Stimulated activated naive CD8-positive, alpha-beta T cell treated with anti-CD3 and anti-CD28 coated beads, Interleukin-15, Interleukin-2, amounts not matched to agents 100 U/mL and 50 U/mL, for 24 hours (primary cell): ENCODE measurements at regions not wholly inside any gene's neighbourhood (a gene's known extent, or its start where the extent isn't known, plus 50 kb on each side); places are given as distances from the start of the nearest gene placed in this dataset.
A peak's percentile ranks its signal among the peaks of the same experiment; 100 is the strongest.
"Not testable (repeated sequence)": the region's sequence is repeated elsewhere in the genome, so short reads cannot be mapped to it uniquely, and the experiment has no call there.

Experiments used
- ATAC-seq: fragments of 150-1000 bp; cut with Tn5 transposase; one replicate; pipeline ENCODE4 v1.10.0; 2021
- DNase-seq: peaks from one replicate; pipeline ENCODE4 v3.0.0; 2021

- DNase-seq (no peak), ATAC-seq (no peak)
Measured at GRCh38 chr5:36481454-36482120, 124.8 kb upstream of the SLC1A3 start.

GRCh38 chr5:36482812-36483211 lies 123.6 kb upstream of the SLC1A3 start:
- no peak for DNase-seq
- no peak for ATAC-seq

- no peak for ATAC-seq
- no peak for DNase-seq
Measured at GRCh38 chr5:36489505-36489904, 116.9 kb upstream of the SLC1A3 start.

- no peak for ATAC-seq
Measured at GRCh38 chr5:36491856-36492255, 114.5 kb upstream of the SLC1A3 start.

GRCh38 chr5:36492984-36493654 lies 113.3 kb upstream of the SLC1A3 start:
- ATAC-seq (peak; percentile 28), DNase-seq (no peak)

More at GRCh38 chr5:36491856-36492255, 114.5 kb upstream of the SLC1A3 start:
- no peak for DNase-seq

- ATAC-seq (no peak), DNase-seq (no peak)
Measured at GRCh38 chr5:36494028-36494427, 112.4 kb upstream of the SLC1A3 start.

GRCh38 chr5:36494841-36495601 lies 111.4 kb upstream of the SLC1A3 start:
- ATAC-seq (no peak), DNase-seq (no peak)

- DNase-seq: no peak
- no peak for ATAC-seq
Measured at GRCh38 chr5:36495611-36496010, 110.8 kb upstream of the SLC1A3 start.

GRCh38 chr5:36496471-36496870 lies 109.9 kb upstream of the SLC1A3 start:
- no peak for ATAC-seq

GRCh38 chr5:36502608-36503007 lies 103.8 kb upstream of the SLC1A3 start:
- no peak for ATAC-seq
- no peak for DNase-seq

More at GRCh38 chr5:36496471-36496870, 109.9 kb upstream of the SLC1A3 start:
- DNase-seq: no peak

GRCh38 chr5:36505021-36505420 lies 101.4 kb upstream of the SLC1A3 start:
- DNase-seq: no peak
- no peak for ATAC-seq

GRCh38 chr5:36507332-36507952 lies 99.0 kb upstream of the SLC1A3 start:
- DNase-seq (peak; percentile 81), ATAC-seq (peak; percentile 59)

- not testable (repeated sequence) for DNase-seq, ATAC-seq
Measured at GRCh38 chr5:36508331-36508730, 98.1 kb upstream of the SLC1A3 start.

- DNase-seq, ATAC-seq: not testable (repeated sequence)
Measured at GRCh38 chr5:36513647-36514046, 92.8 kb upstream of the SLC1A3 start.

GRCh38 chr5:36519881-36520280 lies 86.5 kb upstream of the SLC1A3 start:
- DNase-seq (no peak), ATAC-seq (no peak)

GRCh38 chr5:36521219-36521618 lies 85.2 kb upstream of the SLC1A3 start:
- no peak for ATAC-seq
- DNase-seq: no peak

- DNase-seq: no peak
Measured at GRCh38 chr5:36521838-36522745, 84.3 kb upstream of the SLC1A3 start.

GRCh38 chr5:36522746-36523065 lies 83.7 kb upstream of the SLC1A3 start:
- ATAC-seq: no peak
- DNase-seq: no peak

More at GRCh38 chr5:36521838-36522745, 84.3 kb upstream of the SLC1A3 start:
- no peak for ATAC-seq

GRCh38 chr5:36523450-36523849 lies 83.0 kb upstream of the SLC1A3 start:
- ATAC-seq (no peak), DNase-seq (no peak)

- DNase-seq: no peak
- ATAC-seq: no peak
Measured at GRCh38 chr5:36523926-36524325, 82.5 kb upstream of the SLC1A3 start.

- ATAC-seq: no peak
- DNase-seq: no peak
Measured at GRCh38 chr5:36526537-36526936, 79.9 kb upstream of the SLC1A3 start.

GRCh38 chr5:36528588-36528987 lies 77.8 kb upstream of the SLC1A3 start:
- DNase-seq: no peak
- no peak for ATAC-seq
